HCEC 1CT (cell line): ENCODE measurements at regions not wholly inside any gene's neighbourhood (a gene's known extent, or its start where the extent isn't known, plus 50 kb on each side); places are given as distances from the start of the nearest gene placed in this dataset.

Experiments used
- DNase-seq: peaks from one replicate; pipeline ENCODE4 v3.0.0-alpha.2; 2017

DNA sequence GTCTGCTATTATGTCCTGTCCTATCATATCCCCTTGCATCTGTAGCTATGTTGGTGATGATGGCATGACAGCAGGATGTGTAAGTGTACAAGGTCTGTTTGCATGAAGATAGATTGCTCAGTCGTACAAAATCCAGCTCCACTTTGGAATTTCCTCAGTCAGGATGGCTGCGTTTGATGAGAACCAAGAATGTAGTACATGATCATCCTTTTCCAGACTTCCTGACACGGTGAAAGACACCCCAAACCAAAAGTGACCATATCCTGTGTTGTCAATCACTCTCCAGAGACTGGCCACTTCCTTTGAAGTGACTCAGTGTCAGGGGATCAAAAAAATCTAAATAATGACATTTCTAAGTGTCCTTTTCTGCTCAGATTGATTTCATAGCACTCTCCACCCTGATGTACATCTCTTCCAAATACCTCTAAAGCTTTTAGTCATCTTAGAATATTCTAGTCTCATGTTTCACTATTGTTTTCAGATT lies 213.4 kb downstream of the PLK2 start:
- no peak for DNase-seq

DNA sequence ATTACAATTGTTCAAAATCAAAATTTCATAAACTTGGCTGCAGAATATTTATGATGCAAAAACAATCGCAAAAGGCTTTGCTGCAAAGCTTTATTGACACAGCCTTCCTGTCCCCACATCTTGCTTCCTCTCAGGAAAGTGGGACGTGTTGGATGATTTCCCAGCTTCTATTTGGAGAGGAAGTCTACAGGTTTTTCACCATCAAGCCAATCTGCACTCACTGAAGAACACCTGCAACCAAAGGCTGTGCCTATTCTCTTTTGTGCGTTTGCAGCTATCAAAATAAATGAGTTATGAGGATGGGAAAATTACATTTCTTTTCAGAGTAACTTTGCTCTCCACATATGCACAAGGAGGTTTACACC lies 214.4 kb downstream of the PLK2 start:
- no peak for DNase-seq

DNA sequence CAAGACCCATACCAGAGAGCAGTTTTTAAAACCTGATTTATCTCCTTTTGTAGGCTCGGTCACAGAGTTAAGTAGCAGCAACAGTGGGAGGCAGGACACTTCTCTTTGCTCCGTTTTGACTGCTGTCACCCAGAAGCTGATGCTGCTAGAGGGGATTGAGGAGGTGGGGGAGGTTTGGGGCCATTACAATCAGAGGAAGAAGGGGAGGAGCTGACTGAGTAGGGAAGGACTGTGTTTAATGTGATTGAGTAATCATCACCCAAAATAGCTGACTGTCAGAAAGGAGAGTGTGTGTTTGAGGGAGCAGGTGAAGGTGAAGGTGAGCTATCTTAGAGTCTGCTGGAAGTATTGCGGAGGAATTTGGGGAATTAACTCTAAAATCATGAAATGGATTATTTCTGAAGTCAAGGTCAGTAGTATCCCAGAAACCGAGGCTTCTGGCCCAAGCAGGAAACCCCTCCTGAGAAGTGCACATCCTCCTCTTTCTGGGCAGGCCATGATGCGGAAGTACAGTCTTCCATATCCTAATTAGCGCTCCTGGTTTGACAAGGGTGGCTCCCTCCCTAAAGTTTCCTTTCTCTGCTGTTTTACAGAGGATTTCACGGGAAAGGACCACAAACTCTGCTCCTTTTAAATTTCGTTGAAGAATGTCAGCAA lies 214.9 kb downstream of the PLK2 start:
- DNase-seq = no peak

DNA sequence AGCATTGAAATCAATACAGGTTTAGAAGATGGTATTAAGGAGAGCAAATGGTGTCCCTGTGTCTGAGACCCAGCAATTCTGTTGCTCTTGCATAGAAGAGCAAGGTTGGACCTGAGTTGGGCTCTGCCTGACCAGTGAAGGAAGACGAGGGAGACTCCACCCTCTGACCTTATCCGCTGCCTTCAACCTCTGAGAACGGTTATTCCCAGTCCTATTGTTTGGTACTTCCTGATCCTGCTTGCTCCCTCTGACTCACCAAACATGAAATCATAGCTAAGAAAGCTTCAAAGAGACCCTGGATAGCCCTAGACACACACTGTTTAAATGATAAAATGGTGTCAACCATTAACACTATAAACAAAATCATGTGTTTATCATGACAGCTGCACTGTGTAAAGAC lies 218.5 kb downstream of the PLK2 start:
- peak; percentile 3 for DNase-seq

DNA sequence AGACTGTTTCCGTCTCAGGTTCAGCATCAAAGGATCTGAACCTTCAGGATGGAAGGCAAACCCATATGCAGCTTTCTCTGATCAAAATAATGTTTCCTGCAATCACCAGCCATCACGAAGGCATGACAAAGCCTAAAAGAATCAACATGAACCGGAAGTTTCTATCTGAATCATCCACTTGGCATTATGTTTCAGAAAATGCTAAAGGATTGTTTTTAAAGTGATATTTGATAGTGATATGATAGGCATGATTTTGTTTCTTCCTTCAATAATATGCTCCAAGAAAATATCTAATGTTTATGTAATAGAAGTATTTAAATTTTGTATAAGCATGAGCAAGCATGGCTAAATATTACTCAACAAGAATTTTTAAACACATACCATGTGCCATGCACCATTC lies 219.6 kb downstream of the PLK2 start:
- peak; percentile 76 for DNase-seq

DNA sequence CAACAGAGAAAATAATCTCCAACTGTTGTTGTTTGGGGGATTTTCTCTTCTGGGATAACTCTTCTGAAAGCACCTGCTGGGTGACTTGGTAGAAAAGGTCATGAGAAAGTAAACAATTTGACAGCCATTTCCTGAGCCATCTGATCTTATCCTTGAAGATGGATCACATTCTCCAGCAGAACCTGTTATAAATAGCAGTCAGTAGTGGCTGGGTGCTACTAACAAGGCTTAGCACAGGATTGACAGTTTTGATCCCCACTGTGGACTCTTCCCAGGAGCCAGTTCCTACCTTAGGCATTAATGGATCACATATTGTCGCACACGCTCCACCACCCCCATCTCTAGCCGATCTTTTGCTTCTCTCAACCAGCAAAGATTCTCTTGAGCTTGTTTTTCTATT lies 220.2 kb downstream of the PLK2 start:
- DNase-seq = no peak

DNA sequence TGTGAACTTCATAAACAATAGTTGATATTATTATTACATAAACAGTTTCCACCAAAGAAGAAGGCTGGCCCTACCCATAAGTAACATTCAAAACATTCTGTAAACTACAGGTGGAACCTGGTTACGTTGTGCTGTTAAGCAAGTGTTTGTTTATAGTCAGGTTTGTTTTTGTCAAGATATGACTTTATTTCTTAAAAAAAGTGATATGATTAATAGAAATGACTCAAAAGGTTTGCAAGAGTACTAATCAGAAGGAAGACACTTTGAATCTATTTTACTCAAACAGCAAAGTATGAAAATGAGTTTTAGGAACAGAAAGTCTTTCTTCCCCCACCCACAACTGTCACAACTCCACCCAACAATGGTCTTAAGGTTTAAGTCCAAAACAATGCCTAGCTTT lies 220.8 kb downstream of the PLK2 start:
- DNase-seq = no peak

DNA sequence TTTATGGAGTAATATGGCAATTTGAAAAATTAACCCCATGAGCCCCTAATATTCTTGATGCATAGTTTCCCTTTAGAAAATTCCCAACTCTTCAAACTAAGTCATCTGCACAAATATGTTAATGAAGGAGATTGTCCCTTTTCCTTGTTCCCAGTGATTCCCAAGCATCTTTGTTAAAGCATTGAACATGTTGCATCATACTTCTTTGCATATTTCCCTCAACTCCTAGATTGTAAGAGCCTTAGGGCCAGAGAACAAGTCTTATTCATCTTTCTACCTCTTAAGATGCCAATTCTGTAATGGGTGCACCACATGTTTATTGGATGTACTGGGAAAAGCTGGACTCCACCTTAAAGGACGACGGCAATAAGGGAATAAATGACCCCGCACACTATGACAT lies 223.4 kb downstream of the PLK2 start:
- DNase-seq = no peak

DNA sequence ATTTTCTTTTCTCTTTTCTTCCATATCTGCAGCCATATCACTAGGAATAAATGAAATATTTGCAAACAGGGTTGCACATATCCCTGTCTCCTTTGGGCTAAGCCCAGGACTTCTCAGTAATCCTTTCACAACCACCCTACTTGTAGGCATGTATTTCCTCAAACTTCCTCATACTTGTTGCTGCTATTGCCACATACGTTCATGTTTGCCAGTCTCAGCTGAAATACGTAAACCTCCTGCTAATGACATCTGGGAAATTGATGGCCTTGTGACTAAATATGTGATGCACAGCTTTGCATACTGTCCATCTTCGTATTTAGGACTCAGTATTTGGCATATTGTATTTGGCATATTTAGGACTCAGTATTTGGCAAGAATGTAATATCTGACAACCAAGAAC lies 224.6 kb downstream of the PLK2 start:
- DNase-seq = peak; percentile 74

DNA sequence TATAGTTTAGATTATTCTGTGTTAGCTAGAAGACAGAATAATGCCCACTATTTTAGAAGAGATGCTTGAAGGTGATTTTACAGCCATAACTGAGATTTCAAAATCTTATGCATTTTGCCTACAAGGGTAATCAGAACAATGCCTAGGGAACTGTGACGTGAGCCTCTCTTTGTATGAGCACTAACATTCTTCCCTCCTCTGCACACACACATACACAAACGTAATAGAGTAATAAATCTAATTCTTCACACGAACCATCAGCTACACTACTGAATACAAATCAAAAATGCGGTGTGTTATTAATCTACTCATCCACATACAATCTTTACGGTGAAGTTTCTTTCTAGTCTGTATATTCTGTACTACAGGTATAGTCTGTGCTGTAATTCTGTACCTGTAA lies 227.8 kb downstream of the PLK2 start:
- DNase-seq = no peak

DNA sequence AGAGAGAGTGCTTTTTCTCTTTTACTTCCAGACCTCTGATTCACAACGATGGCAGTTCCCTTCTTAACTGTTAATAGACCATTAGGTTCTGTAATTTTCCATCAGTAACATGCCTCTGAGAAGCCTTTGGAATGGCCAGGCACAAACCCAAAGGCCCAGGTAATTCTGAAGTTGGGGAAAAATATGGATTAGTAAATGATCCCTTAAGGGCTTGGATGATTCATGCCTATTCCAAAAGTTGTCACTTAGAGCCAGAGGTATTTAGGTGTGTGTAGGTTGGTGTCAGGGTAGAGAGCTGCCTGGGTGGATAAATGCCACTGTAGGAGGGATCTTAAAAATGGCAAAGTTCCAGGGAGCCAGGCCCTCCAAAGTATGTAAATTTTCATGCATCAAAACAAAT lies 228.8 kb downstream of the PLK2 start:
- no peak for DNase-seq

DNA sequence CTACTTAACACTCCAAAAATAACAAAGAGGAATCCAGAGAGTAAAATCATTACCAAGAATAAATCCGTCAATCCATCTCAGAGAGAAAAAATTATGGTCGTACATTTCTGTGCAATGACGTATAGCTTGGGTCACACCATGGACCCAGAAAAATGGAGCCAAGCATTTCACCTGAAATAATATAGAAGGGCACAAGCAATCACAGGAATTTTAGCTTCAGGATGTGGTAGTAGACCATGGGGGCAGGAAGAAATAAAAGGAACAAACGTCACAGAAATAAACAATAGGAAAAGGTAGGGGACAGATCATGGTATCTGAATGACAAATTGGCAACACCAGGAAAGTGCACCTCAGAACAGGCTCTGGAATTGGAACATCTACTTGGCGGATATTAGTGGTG lies 231.0 kb downstream of the PLK2 start:
- no peak for DNase-seq

DNA sequence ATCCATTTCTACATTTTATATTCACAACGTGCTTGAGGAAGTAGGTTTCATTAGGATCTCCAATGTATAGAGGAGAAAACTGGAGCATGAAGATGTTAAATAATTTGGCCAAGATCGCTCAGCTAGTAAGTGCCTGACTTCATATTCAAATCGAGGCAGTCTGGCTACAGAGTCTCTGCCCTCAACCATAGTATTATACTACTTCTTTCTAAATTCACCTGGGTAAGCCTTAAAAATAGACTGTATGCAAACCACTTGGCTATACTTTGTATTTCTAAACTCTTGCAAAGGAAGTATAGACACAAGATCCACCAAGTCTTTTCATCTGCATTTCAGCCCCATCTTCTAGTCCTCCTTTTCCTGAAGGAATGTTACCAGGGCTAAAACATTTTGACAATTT lies 232.0 kb downstream of the PLK2 start:
- DNase-seq = no peak

DNA sequence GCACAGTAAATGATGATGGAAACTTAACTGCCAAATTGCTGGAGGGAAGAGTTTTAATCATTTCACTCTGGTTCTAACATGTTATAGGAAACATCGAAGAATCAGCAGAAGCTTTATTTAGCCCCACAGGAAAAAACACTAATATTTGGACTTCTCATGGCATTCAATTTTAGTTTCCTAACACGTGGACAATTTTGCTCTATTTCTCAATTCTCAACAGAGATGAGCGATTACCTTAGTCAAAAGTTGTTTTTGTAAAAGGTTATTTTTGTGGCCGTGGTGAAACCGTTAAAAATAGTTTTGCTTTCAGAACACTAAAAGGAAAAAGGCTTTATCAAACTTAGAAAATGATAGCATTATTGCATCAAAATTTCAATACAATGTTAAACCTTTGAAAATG lies 235.2 kb downstream of the PLK2 start:
- no peak for DNase-seq

DNA sequence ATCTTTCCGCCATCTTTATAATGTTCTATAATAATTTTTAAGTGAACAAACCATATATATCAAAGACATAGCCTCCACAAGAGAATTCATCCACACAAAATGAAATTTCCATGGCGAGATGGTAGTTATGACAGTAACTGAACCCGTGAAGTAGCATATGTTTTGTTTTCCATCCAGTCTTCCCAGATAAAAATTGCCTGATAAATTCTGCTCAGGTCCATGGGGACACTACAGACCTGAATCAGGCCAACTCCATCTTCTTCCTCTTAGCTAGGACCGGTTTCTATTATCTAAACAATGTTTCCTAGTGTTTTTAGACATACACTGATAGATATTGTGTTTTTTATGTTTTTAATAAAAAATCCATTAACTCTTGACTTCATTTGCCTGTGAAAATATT lies 235.7 kb downstream of the PLK2 start:
- DNase-seq = no peak

DNA sequence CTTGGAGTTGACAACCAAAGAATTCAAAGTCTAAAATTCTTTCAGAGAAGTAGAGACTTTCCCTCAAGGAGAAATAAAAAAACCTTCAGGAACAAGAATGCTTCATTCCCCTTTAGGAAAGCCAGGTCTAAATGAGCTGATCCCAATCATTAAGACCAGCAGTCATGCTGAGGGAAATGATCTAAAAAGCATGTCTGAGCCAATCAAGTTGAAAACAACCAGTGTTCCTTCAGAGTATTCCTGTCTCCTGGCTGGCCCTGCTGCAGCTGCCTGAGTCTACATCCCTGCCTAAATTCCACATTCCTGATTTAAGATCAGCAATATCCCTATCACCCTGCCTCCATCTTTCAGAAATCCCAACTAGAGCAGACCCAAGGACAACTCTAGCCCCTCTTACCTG lies 244.5 kb downstream of the PLK2 start:
- no peak for DNase-seq

DNA sequence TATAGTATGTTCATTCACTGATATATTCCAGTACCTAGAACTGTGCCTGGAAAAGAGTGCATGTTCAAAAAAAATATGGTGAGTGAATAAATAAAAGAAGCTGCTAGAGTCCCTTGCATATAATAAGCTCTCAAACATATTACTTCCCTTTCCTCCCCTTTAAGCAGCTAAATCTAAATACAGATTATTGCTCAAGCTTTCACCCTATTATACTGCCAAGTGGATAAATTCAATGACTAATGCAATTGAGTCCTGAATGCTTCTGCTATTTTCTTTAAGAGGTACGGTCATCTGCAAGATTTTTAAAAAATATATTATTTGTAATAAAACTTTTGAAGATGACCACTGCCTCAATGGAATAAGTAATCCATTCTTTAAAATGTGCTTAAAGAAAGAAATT lies 248.4 kb downstream of the PLK2 start:
- DNase-seq = no peak

DNA sequence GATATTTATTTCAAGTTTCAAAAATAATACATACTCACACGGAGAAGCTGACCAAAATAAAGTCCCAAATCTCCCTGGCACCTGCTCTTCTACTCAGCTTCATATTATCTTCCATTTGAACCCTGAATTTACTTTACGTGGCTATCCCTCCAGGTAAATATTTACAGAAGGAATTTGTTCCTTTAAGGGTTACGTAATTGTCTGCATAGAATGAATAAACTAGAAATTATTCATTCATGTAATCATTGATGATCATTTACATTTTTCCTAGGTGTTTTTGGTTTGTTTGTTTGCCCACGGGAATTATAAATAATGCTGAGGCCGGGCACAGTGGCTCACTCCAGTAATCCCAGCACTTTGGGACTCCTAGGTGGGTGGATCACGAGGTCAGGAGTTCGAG lies 251.2 kb downstream of the PLK2 start:
- DNase-seq = no peak

DNA sequence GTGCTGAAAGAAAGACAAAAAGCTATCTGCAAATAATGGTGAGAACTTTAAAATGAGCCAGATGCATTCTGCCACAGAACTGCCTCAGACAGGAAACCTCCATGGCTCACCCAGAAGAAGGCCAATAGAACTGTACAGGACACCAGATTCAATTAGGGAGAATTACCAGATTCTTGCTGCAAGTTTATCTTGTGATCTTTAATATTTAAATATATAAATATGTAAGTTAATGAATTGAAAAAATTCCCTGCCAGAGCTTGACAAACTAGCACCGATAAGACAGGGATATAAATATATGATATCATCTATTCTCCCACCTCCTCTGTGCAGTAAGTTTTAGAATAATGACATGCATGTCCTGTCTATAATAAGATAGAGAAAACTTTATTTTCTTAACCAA lies 252.8 kb downstream of the PLK2 start:
- DNase-seq = no peak

DNA sequence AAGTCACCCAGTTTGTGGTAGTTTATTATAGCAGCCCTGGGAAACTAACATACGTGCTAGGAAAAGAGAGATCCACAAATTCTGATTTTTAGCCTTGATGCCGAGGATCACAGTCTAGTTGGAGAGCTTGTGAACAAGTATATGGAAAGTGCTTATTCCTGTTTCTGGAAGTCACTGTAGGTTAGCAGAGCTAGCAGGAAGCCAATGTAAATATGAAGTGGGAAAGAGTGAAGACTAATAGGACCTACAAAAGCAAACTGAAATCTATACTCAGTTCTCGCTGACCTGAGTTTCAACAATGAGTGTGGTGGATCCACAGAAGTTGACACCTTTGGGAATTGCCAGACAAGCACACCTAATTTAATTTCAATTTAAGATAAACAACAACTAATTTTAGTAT lies 254.9 kb downstream of the PLK2 start:
- no peak for DNase-seq

DNA sequence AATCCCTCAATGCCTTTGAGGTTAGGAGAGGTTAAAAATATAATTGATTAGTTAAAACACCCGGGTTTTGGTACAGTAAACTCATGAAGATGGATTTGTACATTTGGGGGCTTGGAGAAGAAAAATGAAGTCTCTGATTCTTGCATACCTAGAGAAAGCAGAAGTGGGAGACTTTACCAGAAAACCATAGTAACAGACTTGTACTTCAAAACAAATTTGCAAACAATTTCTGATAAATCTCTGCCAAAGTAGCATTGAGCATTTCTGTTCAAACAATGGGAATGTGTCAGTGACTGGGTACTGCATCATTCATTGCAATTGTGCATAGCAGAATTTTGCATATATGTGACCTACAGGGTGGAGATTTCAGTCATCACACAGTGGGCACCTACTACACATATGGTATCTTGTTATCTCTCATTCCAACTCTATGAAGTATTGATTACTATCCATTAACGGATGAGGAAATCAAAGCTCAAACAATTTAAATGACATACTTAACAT lies 256.9 kb downstream of the PLK2 start:
- no peak for DNase-seq

DNA sequence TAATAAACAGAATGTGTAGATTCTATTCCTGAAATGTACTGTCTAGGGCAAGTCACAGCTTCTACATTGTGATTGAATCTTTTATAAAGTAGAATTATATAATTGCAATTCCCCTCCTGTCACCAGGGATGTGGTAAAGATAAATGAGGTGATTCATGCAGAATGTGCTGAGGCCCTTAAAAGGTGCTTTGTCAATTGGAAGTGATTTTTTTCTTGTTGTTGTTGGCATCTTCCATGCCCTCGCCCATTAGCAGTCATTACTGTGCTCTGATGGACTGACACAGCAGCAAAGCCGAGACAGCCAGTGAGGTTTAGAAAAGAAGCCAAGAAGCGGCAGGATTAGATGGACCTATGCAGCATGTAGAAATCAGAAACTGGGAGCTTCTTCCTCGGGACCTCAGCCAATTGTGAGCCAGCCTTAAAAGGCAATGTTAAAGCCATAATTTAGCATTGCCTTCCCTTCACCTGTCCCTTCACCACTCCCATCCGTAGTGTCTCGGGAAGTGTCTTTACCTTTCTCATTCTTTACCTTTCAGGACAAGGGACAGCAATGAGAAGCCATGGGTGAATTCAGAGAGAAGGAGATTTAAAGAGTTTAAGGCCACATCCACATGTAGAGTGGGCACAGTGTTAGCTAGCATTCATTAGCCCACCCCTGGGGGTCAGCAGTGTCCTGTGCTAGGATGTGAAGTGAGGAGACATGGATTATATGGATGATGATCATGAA lies 257.8 kb downstream of the PLK2 start:
- no peak for DNase-seq

DNA sequence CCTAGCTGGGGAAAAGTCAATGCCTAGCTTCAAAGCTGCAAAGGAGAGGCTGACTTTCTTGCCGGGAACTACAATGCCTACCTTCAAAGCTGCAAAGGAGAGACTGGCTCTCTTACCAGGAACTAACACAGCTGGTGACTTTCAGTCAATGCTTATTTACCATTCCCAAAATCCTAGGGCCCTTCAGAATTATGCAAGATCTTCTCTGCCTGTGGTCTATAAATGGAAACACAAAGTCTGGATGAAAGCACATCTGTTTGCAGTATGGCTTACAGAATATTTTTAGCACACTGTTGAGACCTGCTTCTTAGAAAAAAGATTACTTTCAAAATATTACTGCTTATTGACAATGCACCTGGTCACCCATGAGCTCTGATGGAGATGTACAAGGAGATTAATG lies 259.4 kb downstream of the PLK2 start:
- DNase-seq = peak; percentile 18

DNA sequence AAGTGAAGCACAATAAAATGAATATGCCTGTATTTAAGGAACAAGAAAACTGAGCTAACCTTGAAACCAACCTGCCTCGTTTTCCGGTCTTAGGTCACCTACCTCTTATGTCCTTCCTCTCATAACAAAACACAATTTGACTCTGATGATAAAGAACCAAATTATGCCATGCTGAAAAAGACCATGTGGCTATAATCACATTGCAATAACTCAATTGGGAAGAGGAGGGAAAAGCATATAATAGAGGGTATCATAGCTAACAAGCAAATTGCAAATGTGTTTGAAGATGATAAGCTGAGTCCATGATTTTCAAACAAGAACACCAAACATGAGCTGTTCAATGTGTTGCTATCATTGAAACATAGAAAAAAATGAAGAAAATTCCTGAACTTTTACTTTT lies 260.8 kb downstream of the PLK2 start:
- no peak for DNase-seq

DNA sequence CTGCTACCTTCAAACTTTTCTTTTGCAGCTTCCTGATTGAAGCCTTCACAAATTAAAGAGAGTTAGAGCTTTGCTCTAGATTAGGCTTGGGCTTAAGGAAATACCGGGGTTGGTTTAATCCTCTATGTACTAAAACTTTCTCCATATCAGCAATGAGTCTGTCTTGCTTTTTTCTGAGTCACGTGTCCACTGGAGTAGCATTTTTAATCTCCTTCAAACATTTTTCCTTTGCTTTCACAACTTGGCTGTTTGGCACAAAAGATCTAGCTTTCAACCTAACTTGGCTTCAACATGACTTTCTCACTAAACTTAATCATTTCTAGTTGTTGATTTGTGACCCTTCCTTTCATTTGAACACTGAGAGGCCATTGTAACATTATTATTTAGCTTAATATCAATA lies 261.6 kb downstream of the PLK2 start:
- DNase-seq = no peak
